Stimulated activated CD4-positive, alpha-beta T cell treated with anti-CD3 and anti-CD28 coated beads, Interleukin-15, amount 100 ng/mL, for 24 hours (primary cell): ENCODE measurements at regions not wholly inside any gene's neighbourhood (a gene's known extent, or its start where the extent isn't known, plus 50 kb on each side); places are given as distances from the start of the nearest gene placed in this dataset.

ENCODE experiments used
- DNase-seq: peaks from one replicate; pipeline ENCODE4 v3.0.0-alpha.2; 2020

- DNase-seq, result no peak
Observed at GRCh38 chr17:77464988-77465357, 324.2 kb downstream of the SEC14L1 start.

GRCh38 chr17:77465358-77466041, 324.7 kb downstream of the SEC14L1 start:
- DNase-seq, result peak; percentile 86

- DNase-seq, result no peak
Observed at GRCh38 chr17:77466140-77466539, 325.4 kb downstream of the SEC14L1 start.

GRCh38 chr17:77466596-77467223, 325.9 kb downstream of the SEC14L1 start:
- no peak for DNase-seq

GRCh38 chr17:77467521-77467920, 326.8 kb downstream of the SEC14L1 start:
- no peak for DNase-seq

- no peak for DNase-seq
Observed at GRCh38 chr17:77468897-77469296, 328.1 kb downstream of the SEC14L1 start.

GRCh38 chr17:77470330-77470786, 329.6 kb downstream of the SEC14L1 start:
- no peak for DNase-seq

GRCh38 chr17:77470800-77471733, 330.3 kb downstream of the SEC14L1 start:
- DNase-seq, result no peak

- DNase-seq, result no peak
Observed at GRCh38 chr17:77471984-77472461, 331.3 kb downstream of the SEC14L1 start.

- peak; percentile 59 for DNase-seq
Observed at GRCh38 chr17:77472468-77473310, 331.9 kb downstream of the SEC14L1 start.

GRCh38 chr17:77473615-77474226, 333.0 kb downstream of the SEC14L1 start:
- DNase-seq, result peak; percentile 66

- DNase-seq, result no peak
Observed at GRCh38 chr17:77474292-77474988, 333.7 kb downstream of the SEC14L1 start.

- peak; percentile 86 for DNase-seq
Observed at GRCh38 chr17:77475016-77475976, 334.5 kb downstream of the SEC14L1 start.

- DNase-seq, result no peak
Observed at GRCh38 chr17:77476006-77476405, 335.2 kb downstream of the SEC14L1 start.

- no peak for DNase-seq
Observed at GRCh38 chr17:77476498-77476897, 335.7 kb downstream of the SEC14L1 start.

- DNase-seq, result peak; percentile 54
Observed at GRCh38 chr17:77476931-77477805, 336.4 kb downstream of the SEC14L1 start.

- DNase-seq, result no peak
Observed at GRCh38 chr17:77478281-77478680, 337.5 kb downstream of the SEC14L1 start.

- no peak for DNase-seq
Observed at GRCh38 chr17:77478899-77479298, 338.1 kb downstream of the SEC14L1 start.
